GM12878 (cell line): ENCODE measurements at regions not wholly inside any gene's neighbourhood (a gene's known extent, or its start where the extent isn't known, plus 50 kb on each side); places are given as distances from the start of the nearest gene placed in this dataset.

Experiments used
- ATAC-seq: fragments of 200-7000 bp; cut with Tn5 transposase; 3 replicates; pipeline ENCODE4 v1.9.1; 2020; ENCODE audit warnings: mild to moderate bottlenecking, moderate library complexity
- BruUV-seq: library from RNA; stranded (reverse); fragments of 400-500 nt; replicated peaks from 2 replicates; lab custom pipeline; 2021; lab: Mats Ljungman, UMichigan
- CTCF ChIA-PET: fragments of 300-600 bp; sonication (Branson Sonifier 250); formaldehyde crosslinking; extraction: SDS; loops from one replicate; lab custom pipeline; 2021; ENCODE audit warnings: inconsistent platforms; lab: Yijun Ruan, JAX
- POLR2A ChIA-PET: fragments of 350-600 bp; formaldehyde crosslinking; extraction: SDS; loops from one replicate; lab custom pipeline; 2021; ENCODE audit warnings: inconsistent platforms; lab: Charles Lee
- RAD21 ChIA-PET: fragments of 300-600 bp; sonication (Branson Sonifier 250); formaldehyde crosslinking; loops from one replicate; lab custom pipeline; 2023; ENCODE audit warnings: antibody characterized with exemption; ENCODE audit not compliant: unreplicated experiment; lab: Charles Lee
- SMC1A ChIA-PET: fragments of 300-600 bp; sonication (Branson Sonifier 250); formaldehyde crosslinking; loops from one replicate; lab custom pipeline; 2023; ENCODE audit not compliant: unreplicated experiment, uncharacterized antibody; lab: Charles Lee
- DNase-seq: peaks from one replicate; pipeline ENCODE4 v3.0.0-alpha.2; 2011; ENCODE audit warnings: low read depth, low spot score
- FAIRE-seq: peaks from 3 replicates; lab custom pipeline; 2011; peaks lifted over from hg19 to GRCh38; lab: Jason Lieb, UNC
- H2AFZ ChIP-seq: 2 replicates; pipeline ENCODE4 v1.6.0; 2011; ENCODE audit warnings: low read depth, low read length, control low read depth; ENCODE audit not compliant: control insufficient read depth
- H3K27ac ChIP-seq: 2 replicates; pipeline ENCODE4 v1.5.1; 2011; ENCODE audit warnings: control low read depth; ENCODE audit not compliant: control insufficient read depth, insufficient read depth
- H3K27me3 ChIP-seq, 2 experiments: replicated peaks in 1 of 2; 2 replicates each; pipeline versions ENCODE4 v1.6.0 to v1.6.1; 2011; ENCODE audit warnings: low read length in 1 of 2; ENCODE audit not compliant: control insufficient read depth in 2 of 2, insufficient read depth in 2 of 2
- H3K36me3 ChIP-seq, 2 experiments: 2 replicates each; pipeline ENCODE4 v1.5.1; 2011; ENCODE audit warnings: low read length in 1 of 2; ENCODE audit not compliant: control insufficient read depth in 2 of 2, insufficient read depth in 2 of 2
- H3K4me1 ChIP-seq: 2 replicates; pipeline ENCODE4 v1.6.1; 2011; ENCODE audit warnings: mild to moderate bottlenecking, low read length, moderate library complexity, mixed read lengths; ENCODE audit not compliant: control insufficient read depth, insufficient read depth
- H3K4me2 ChIP-seq: 2 replicates; pipeline ENCODE4 v1.6.0; 2011; ENCODE audit warnings: control low read depth; ENCODE audit not compliant: control insufficient read depth, insufficient read depth
- H3K4me3 ChIP-seq: fragments of 200-600 bp; sonication (generic); 2 replicates; pipeline ENCODE4 v1.5.1; 2016
- H3K79me2 ChIP-seq: 2 replicates; pipeline ENCODE4 v1.6.0; 2011; ENCODE audit warnings: low read length; ENCODE audit not compliant: control insufficient read depth, insufficient read depth
- H3K9ac ChIP-seq: 2 replicates; pipeline ENCODE4 v1.8.0; 2011; ENCODE audit warnings: low read length, control low read depth, mixed read lengths; ENCODE audit not compliant: control insufficient read depth, insufficient read depth
- H3K9me3 ChIP-seq: replicated peaks from 3 replicates; pipeline ENCODE4 v1.5.1; 2011; ENCODE audit warnings: mild to moderate bottlenecking, low read length; ENCODE audit not compliant: control insufficient read depth, insufficient read depth
- H4K20me1 ChIP-seq: 2 replicates; pipeline ENCODE4 v1.6.0; 2011; ENCODE audit not compliant: control insufficient read depth, insufficient read depth
- BACH1 ChIP-seq: fragments of 450-650 bp; IDR thresholded peaks from 2 replicates; pipeline ENCODE4 v1.6.1; 2017; ENCODE audit warnings: mild to moderate bottlenecking, borderline replicate concordance
- BCLAF1 ChIP-seq: fragments of 450-650 bp; IDR thresholded peaks from 2 replicates; pipeline ENCODE4 v1.6.1; 2017; ENCODE audit warnings: antibody characterized with exemption, mild to moderate bottlenecking, moderate library complexity
- BRCA1 ChIP-seq: IDR thresholded peaks from 2 replicates; pipeline ENCODE4 v1.6.1; 2011; ENCODE audit warnings: low read depth, low read length, improper control_type of control experiment
- E2F8 ChIP-seq: fragments of 450-650 bp; IDR thresholded peaks from 2 replicates; pipeline ENCODE4 v1.6.1; 2018; ENCODE audit warnings: mild to moderate bottlenecking, low read depth, moderate library complexity; ENCODE audit not compliant: partially characterized antibody
- EP300 ChIP-seq, 2 experiments: fragments of 150-350 bp in 1 of 2; IDR thresholded peaks; 2 replicates each; pipeline ENCODE4 v1.6.1; 2011 to 2012; ENCODE audit warnings: low read depth in 2 of 2, low read length in 2 of 2, borderline replicate concordance in 1 of 2, improper control_type of control experiment in 1 of 2, inconsistent platforms in 1 of 2; ENCODE audit not compliant: control insufficient read depth in 1 of 2
- FOXK2 ChIP-seq: fragments of 450-650 bp; IDR thresholded peaks from 2 replicates; pipeline ENCODE4 v1.6.1; 2017; ENCODE audit warnings: mild to moderate bottlenecking, moderate library complexity
- MTA3 ChIP-seq: IDR thresholded peaks from 2 replicates; pipeline ENCODE4 v1.6.1; 2012; ENCODE audit warnings: low read length, inconsistent platforms, borderline replicate concordance
- NKRF ChIP-seq: fragments of 450-650 bp; conservative IDR thresholded peaks from 2 replicates; pipeline ENCODE4 v1.6.1; 2017; ENCODE audit warnings: mild to moderate bottlenecking, moderate library complexity
- RUNX3 ChIP-seq: IDR thresholded peaks from 2 replicates; pipeline ENCODE4 v1.6.1; 2012; ENCODE audit warnings: low read length, inconsistent platforms
- SMAD1 ChIP-seq: fragments of 450-650 bp; IDR thresholded peaks from 2 replicates; pipeline ENCODE4 v1.6.1; 2018; ENCODE audit warnings: mild to moderate bottlenecking, low read depth; ENCODE audit not compliant: partially characterized antibody
- SPI1 ChIP-seq: IDR thresholded peaks from 2 replicates; pipeline ENCODE4 v1.6.1; 2011; ENCODE audit warnings: low read depth, mild to moderate bottlenecking, low read length, moderate library complexity, borderline replicate concordance; ENCODE audit not compliant: insufficient read depth
- TCF3 ChIP-seq: IDR thresholded peaks from 2 replicates; pipeline ENCODE4 v1.6.1; 2012; ENCODE audit warnings: low read depth, mild to moderate bottlenecking, low read length, borderline replicate concordance; ENCODE audit not compliant: insufficient read depth
- ZNF622 ChIP-seq: fragments of 450-650 bp; IDR thresholded peaks from 2 replicates; pipeline ENCODE4 v1.6.1; 2017; ENCODE audit warnings: mild to moderate bottlenecking, inconsistent platforms
- WGBS: methylation state at CpG from one replicate; pipeline ENCODE4 v1.1.6; 2016; ENCODE audit warnings: low lambda C conversion rate; ENCODE audit not compliant: insufficient replicate concordance, insufficient coverage; ENCODE audit errors: missing lambda C conversion rate; 5-methylcytosine and 5-hydroxymethylcytosine counted together
- in situ Hi-C: fragments of 300-500 bp; cut with MboI; formaldehyde crosslinking; loops from 9 replicates; pipeline ENCODE4 v1.14.3; 2018; ENCODE audit warnings: mixed read lengths
- intact Hi-C: fragments of 100-400 bp; cut with micrococcal nuclease; formaldehyde crosslinking; loops from one replicate; pipeline ENCODE4 v1.14.2; 2022; ENCODE audit not compliant: unreplicated experiment

- no TSS peak for BruUV-seq
- H3K79me2 ChIP-seq = no peaks in the 10 kb centered on the region
- TF ChIP-seq SMAD1 (no peak), NKRF (no peak), ZNF622 (no peak), E2F8 (no peak), BCLAF1 (no peak), RUNX3 (no peak), SPI1 (no peak), FOXK2 (no peak), BACH1 (no peak), MTA3 (no peak), EP300 (IDR thresholded peaks at IDR 0.05; ENCODE audit: borderline replicate concordance in 1 of 2, control insufficient read depth in 1 of 2, low read depth in 2 of 2, low read length in 2 of 2) (no peak), BRCA1 (no peak), TCF3 (no peak)
Observed at GRCh38 chr6:55972091-55972490, 96.7 kb upstream of the BMP5 start.

More at GRCh38 chr6:55972091-55972490, 96.7 kb upstream of the BMP5 start:
- Histone ChIP-seq H3K4me1 (no peaks in the 10 kb centered on the region), H3K4me3 (no peak overlapping the region), H3K4me2 (no peak overlapping the region), H4K20me1 (no peaks in the 10 kb centered on the region), H3K9ac (no peak overlapping the region), H3K27ac (no peak overlapping the region), H3K9me3 (no peaks in the 10 kb centered on the region), H2AFZ (no peak overlapping the region), H3K36me3 (no peaks in the 10 kb centered on the region), H3K27me3 (no peaks in the 10 kb centered on the region)
- ChIA-PET SMC1A (no interaction called here), CTCF (no interaction called here), POLR2A (no interaction called here), RAD21 (no interaction called here)
- in situ Hi-C loops (no loop called here), intact Hi-C loops (no loop called here)
- DNase-seq = no peak
- FAIRE-seq = no peak
- WGBS = 100% methylated on average over 1 of the region's 1 CpG
- ATAC-seq = no peak
